Middle frontal gyrus (tissue), 1 donor: ENCODE measurements at regions not wholly inside any gene's neighbourhood (a gene's known extent, or its start where the extent isn't known, plus 50 kb on each side); places are given as distances from the start of the nearest gene placed in this dataset.

Source experiments
- DNase-seq: peaks from one replicate; pipeline ENCODE4 v3.0.0-alpha.2; 2015; ENCODE audit warnings: low spot score; ENCODE audit errors: extremely low spot score

- DNase-seq: no peak
Observed at GRCh38 chr2:24439971-24440340, 51.1 kb upstream of the NCOA1 start.

- no peak for DNase-seq
Observed at GRCh38 chr2:24439280-24439970, 51.6 kb upstream of the NCOA1 start.

DNA sequence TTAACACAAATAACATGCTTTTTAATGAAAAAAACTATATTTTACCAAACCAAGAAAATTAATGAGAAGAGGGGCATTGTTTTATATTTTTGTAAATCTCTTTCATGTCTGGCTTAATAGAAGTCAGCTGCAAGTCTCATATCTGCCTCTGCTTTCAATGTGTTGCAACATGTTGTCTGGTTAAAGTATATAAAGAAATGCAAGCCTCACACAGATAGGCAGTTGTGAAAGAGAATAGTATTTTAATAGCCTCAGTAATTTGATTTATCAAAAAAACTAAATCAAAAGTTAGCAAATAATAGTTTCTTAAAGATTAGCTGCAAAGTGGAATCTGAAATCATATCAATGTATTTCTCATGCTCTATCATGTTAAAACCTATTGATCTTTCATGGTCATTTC lies 52.9 kb upstream of the NCOA1 start:
- no peak for DNase-seq

GRCh38 chr2:24435391-24436316 lies 55.4 kb upstream of the NCOA1 start:
- DNase-seq: peak; percentile 54

- no peak for DNase-seq
Observed at GRCh38 chr2:24434541-24434940, 56.5 kb upstream of the NCOA1 start.

GRCh38 chr2:24432735-24433134 lies 58.3 kb upstream of the NCOA1 start:
- DNase-seq: no peak

- no peak for DNase-seq
Observed at GRCh38 chr2:24432121-24432520, 58.9 kb upstream of the NCOA1 start.

- DNase-seq: no peak
Observed at GRCh38 chr2:24429197-24430074, 61.6 kb upstream of the NCOA1 start.

DNA sequence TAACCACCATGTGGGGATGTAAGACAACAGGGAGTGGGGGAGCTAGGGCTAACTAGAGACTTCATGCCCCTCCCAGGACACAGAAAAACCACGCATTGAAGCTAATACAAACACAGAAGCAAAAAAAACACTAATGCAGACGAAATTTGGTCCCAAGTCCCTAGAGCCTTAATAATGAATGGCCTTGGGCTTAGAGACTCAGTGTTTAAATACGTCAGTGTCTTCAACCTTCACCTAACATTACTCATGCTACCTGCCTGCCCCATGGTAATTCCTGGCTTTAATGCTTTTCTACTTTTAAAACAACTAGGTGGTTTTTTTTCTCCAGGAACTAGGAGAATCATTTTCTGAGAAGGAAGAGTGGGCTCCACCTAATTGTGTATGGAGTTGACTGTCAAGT lies 64.1 kb upstream of the ITSN2 start:
- DNase-seq: no peak

GRCh38 chr2:24423095-24423494 lies 62.8 kb upstream of the ITSN2 start:
- DNase-seq: no peak

DNA sequence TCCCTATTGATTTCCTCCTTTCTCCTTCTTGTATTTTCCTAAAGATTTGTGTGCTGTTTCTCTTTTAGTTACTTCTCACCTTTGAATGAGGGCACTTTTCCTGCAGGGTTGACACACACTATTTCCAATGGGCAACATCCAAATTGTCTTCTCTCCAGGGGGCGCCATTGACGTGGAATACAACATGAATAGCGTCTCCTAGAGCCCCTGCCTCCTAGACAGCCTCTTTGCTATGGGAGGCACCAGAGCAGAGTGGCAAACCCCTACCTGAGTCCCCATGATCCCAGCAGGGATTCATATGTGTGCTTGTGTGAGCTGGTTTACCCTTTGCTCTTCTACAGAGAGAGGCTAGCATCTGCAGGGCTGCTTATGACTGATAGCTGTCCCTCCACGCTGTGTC lies 61.3 kb upstream of the ITSN2 start:
- DNase-seq: no peak

DNA sequence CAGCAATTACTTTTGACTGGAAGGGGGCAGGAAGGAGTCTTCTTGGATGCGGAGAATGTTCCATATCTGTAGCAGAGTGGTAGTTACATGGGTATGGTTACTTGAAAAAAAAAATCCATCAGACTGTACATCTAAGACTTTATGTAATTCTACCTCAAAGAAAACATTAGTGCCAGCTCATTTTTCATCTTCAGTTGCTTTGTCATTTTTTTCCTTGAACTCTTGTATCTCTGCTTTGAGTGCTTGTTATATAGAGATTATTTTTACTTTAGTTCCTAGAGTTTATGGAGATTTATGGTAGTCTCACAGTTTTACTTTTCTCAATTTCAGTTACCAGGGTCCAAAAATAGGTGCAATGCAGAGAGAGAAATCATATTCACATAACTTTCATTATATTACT lies 60.0 kb upstream of the ITSN2 start:
- DNase-seq: no peak

GRCh38 chr2:24418166-24418841 lies 58.0 kb upstream of the ITSN2 start:
- no peak for DNase-seq

DNA sequence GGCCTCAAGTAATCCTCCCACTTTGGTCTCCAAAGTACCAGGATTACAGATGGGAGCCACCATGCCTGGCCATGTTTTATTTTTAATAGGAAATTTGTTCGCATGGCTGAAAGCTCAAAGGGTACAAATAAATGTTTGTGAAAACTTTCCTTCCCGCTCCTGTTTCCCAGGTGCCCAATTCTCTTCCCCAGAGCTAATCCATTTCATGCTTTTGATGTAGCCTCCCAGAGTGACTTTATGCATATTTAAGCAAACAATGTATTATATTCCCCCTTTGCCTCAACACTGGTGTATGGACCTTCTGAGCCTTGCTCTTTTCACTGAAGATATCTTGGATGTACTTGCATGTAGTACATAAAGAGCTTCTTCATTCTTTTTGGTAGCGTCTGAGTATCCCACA lies 52.5 kb upstream of the ITSN2 start:
- no peak for DNase-seq

- DNase-seq: no peak
Observed at GRCh38 chr2:24411488-24412151, 51.3 kb upstream of the ITSN2 start.

GRCh38 chr2:24410976-24411375 lies 50.6 kb upstream of the ITSN2 start:
- no peak for DNase-seq

GRCh38 chr2:24409700-24410556 lies 49.6 kb upstream of the ITSN2 start:
- DNase-seq: peak; percentile 54
